Stimulated activated CD4-positive, alpha-beta T cell treated with anti-CD3 and anti-CD28 coated beads, TNF-alpha, amount 100 ng/mL, for 4 hours (primary cell): ENCODE measurements at regions not wholly inside any gene's neighbourhood (a gene's known extent, or its start where the extent isn't known, plus 50 kb on each side); places are given as distances from the start of the nearest gene placed in this dataset.
A peak's percentile ranks its signal among the peaks of the same experiment; 100 is the strongest.
"Not testable (repeated sequence)": the region's sequence is repeated elsewhere in the genome, so short reads cannot be mapped to it uniquely, and the experiment has no call there.

Source experiments
- DNase-seq, 3 experiments: peaks; one replicate each; pipeline ENCODE4 v3.0.0-alpha.2; 2020; ENCODE audit warnings: low read depth in 3 of 3

DNA sequence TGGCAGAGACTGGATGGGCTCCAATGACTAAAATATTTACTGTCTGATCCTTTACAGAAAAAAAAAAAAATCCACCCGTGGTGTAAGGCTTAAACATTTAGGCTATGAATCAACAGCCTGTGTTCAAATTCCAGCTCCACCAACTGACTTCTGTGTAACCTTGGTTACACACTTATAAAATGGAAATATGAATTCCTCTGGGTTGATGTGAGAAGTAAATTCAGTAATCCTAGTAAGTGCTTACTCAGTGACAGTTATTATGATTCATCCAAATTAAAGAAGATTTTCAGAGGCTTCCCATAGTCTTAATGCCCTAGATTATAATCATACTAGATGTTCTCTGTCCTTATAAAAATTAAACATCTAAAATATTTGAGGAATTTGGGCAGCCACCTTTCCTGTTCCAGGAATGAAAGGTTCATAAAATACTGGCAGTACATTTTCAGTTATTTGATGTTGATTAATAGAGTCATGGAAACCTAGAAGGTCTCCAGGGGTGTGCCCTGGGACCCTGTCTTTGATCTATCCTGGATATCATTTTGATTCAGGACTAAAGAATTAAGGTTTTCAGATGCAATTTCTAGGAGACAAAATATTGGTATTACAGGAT is 180.3 kb upstream of the ZNF217 start:
- no peak for DNase-seq

DNA sequence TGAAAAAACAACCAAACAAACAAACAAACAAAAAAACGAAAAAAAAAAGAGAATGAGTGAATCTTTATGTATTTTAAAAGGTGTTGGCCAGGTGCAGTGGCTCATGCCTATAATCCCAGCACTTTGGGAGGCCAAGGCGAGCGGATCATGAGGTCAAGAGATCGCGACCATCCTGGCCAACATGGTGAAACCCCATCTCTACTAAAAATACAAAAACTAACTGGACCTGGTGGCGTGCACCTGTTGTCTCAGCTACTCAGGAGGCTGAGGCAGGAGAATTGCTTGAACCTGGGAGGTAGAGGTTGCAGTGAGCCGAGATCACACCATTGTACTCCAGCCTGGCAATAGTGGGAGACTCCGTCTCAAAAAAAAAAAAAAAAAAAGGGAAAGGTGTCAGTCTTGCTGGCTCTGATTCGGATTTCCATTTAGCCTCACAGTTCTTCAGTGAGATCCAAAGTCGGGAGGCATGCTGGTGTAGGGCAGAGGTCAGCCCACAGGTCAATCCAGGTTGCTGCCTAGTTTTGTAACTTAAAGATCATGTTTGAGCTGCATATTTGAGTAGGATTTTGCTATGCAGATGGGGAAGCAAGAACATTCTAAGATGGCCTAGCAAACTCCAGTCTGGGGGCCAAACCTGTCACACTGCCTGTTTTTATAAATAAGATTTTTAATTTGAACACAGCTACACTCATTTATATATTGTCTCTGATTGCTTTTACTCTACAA is 179.6 kb upstream of the ZNF217 start:
- not testable (repeated sequence) for DNase-seq

DNA sequence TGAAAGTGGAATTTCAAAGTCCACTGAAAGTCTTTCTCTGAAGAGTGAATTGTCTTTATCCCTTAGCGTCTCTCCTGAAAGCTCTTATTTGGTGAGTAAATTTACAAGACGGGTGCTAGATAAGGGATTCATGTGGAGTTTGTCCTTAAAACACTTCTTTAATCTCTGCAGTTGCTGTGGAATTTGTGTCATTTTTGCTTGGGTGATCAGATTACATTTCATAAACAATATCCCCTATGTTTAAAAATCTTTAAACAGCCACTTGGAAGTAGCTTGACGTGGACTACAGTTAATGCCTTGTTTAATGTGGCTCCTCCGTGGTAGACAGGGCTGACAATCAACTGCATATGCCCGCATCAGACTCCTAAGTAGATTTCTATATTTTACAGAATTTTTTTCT is 175.4 kb upstream of the ZNF217 start:
- DNase-seq: no peak

GRCh38 chr20:53768329-53768728 is 174.7 kb upstream of the ZNF217 start:
- DNase-seq: no peak

DNA sequence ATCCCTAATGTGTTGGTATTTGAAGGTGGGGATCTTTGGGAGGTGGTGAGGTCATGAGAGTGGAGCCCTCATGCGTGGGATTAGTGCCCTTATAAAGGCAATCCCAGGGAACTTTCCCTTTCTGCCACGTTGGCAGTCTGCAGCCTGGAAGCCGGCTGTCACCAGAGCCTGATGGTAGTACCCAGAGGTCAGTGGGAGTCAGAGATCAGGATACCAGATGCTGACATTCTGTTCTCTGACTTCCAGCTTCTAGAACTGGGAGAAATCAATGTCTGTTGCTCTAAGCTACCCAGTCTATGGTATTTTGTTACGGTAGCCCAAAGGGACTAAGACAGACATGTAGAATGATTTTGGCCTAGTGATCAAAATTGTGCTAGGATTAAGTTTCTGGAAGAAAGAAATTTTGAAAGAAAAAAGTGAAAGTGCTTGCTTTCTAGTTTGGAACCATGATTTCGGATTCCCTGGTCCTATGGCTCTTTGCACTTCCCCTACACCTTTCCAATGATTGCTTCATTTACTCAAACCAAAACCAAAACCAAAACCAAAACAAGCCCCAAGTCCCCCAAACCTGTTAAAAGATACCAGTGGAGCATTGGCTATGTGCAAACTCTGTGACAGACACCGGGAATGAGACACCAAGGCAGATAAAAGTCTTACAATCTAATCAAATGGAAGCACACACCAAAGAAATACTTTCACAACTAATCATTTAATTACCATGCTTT is 173.7 kb upstream of the ZNF217 start:
- DNase-seq: no peak

DNA sequence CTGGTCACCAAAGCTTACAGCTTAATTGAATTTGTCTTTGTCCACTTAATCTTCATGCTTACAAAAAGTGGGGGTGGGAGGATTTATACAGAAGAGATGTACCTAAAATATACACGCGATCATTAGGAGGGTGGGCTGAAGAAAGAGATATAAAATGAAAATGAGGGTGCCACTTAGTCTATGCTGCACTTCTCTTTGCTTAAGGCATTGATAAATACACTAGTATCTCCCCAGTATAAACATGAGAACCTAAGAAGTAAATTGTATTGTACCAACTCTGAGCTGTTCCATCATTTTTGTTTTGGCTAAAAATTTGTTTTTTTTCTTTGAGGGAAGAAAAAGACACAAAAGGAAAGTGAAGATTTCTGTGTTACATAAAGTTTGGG is 170.8 kb upstream of the ZNF217 start:
- DNase-seq: no peak

- no peak for DNase-seq
These were observed 170.2 kb upstream of the ZNF217 start for GRCh38 chr20:53763707-53764414.

DNA sequence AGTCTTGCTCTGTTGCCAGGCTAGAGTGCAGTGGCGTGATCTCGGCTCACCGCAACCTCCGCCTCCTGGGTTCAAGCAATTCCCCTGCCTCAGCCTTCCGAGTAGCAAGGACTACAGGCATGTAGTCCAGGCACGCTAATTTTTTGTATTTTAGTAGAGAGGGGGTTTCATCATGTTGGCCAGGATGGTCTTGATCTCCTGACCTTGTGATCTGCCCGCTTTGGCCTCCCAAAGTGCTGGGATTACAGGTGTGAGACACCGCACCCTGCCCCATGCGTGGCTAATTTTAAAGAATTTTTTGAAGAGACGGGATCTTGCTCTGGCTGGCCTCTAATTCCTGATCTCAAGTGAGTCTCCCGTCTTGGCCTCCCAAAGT is 168.8 kb upstream of the ZNF217 start:
- DNase-seq: not testable (repeated sequence)

GRCh38 chr20:53760025-53760441 is 166.4 kb upstream of the ZNF217 start:
- no peak for DNase-seq

GRCh38 chr20:53757472-53757913 is 163.9 kb upstream of the ZNF217 start:
- no peak for DNase-seq

GRCh38 chr20:53755733-53756531 is 162.3 kb upstream of the ZNF217 start:
- DNase-seq: no peak

DNA sequence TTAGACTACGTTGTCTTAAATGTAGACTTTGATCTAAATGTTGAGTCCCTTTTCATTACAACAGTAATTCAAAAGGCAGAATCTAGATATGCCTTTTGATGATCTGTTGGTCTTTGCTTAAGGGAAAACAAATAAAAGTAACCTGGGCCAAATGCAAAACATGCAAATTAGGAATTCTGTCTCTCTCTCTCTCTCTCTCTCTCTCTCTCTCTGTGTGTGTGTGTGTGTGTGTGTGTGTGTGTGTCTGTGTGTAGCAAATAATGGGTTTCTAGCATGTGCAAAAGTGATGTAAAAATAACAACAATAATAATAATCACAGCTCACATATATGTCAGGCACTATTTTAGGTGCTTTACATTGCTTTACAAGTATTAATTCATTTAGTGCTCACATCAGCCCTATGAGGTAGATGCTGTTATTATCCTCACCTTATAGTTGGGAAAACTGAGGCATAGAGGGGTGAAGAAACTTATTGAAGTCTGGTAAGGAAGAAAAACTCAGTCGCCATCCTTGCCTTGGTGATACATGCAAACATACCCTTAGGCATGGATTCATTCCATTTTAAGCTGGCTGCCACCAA is 160.3 kb upstream of the ZNF217 start:
- no peak for DNase-seq

GRCh38 chr20:53752971-53753879 is 159.6 kb upstream of the ZNF217 start:
- no peak for DNase-seq

DNA sequence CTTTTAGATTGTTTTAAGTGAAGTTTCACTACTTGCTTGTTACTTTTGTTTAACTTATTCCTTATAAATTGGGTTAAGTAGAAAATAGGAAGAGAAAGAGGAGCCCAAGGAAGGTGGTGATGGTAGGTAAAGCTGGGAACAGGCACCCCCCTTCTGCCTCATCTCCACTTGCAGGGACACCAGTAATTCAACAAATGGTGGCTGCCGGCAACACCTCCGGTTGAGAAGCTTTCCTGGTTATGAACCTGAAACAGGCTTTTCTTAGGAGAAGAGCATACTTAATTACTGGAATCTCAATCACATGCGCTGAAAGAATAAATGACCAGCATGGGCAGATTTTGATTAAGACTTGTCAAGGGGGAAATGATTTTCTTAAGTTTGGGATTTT is 158.9 kb upstream of the ZNF217 start:
- no peak for DNase-seq

- DNase-seq: no peak
These were observed 158.1 kb upstream of the ZNF217 start for GRCh38 chr20:53751620-53752318.

GRCh38 chr20:53750827-53751619 is 157.4 kb upstream of the ZNF217 start:
- peak in 2 of 3 experiments; percentile 8 to 9 for DNase-seq

- no peak for DNase-seq
These were observed 155.9 kb upstream of the ZNF217 start for GRCh38 chr20:53749499-53749898.

- no peak for DNase-seq
These were observed 155.3 kb upstream of the ZNF217 start for GRCh38 chr20:53748821-53749421.
